HCT116 (cell line): ENCODE measurements at regions not wholly inside any gene's neighbourhood (a gene's known extent, or its start where the extent isn't known, plus 50 kb on each side); places are given as distances from the start of the nearest gene placed in this dataset.

ENCODE experiments used
- ATAC-seq: fragments of 200-7000 bp; cut with Tn5 transposase; 2 replicates; pipeline ENCODE4 v1.9.1; 2020; ENCODE audit warnings: mild to moderate bottlenecking, moderate library complexity
- BruUV-seq: library from RNA; stranded (reverse); fragments of 400-500 nt; replicated peaks from 2 replicates; lab custom pipeline; 2021; lab: Mats Ljungman, UMichigan
- CTCF ChIA-PET: fragments of 300-600 bp; sonication (Branson Sonifier 250); formaldehyde crosslinking; loops from one replicate; lab custom pipeline; 2021; ENCODE audit warnings: antibody characterized with exemption; lab: Charles Lee
- POLR2A ChIA-PET: fragments of 300-600, 350-600 bp; sonication (Branson Sonifier 250); formaldehyde crosslinking; loops from one replicate; lab custom pipeline; 2021; ENCODE audit warnings: antibody characterized with exemption; lab: Charles Lee
- RAD21 ChIA-PET, 2 experiments: fragments of 300-600 bp; sonication (Branson Sonifier 250); formaldehyde crosslinking; loops; one replicate each; lab custom pipeline; 2023; ENCODE audit warnings: low total read pairs in 2 of 2; ENCODE audit not compliant: uncharacterized antibody in 2 of 2, unreplicated experiment in 2 of 2, low non-redundant PET in 1 of 2; lab: Charles Lee
- DNase-seq: peaks from one replicate; pipeline ENCODE4 v3.0.0-alpha.2; 2010; ENCODE audit warnings: low read depth, low spot score
- H2AFZ ChIP-seq: fragments of 200-600 bp; shearing (Covaris generic), sonication (generic); 2 replicates; pipeline ENCODE4 v1.6.1; 2017; ENCODE audit warnings: low read depth, mixed run types, mixed read lengths, antibody characterized with exemption, low read length; ENCODE audit not compliant: poor library complexity, severe bottlenecking
- H3K27ac ChIP-seq: 2 replicates; pipeline ENCODE4 v1.5.1; 2012; ENCODE audit warnings: low read depth, low read length
- H3K27me3 ChIP-seq: fragments of 200-600 bp; sonication (generic); 2 replicates; pipeline ENCODE4 v1.6.1; 2016; ENCODE audit warnings: mixed run types, low read length, mixed read lengths; ENCODE audit not compliant: insufficient read depth
- H3K36me3 ChIP-seq, 2 experiments: fragments of 200-500 bp in 1 of 2; fragments of 200-600 bp in 1 of 2; sonication (Bioruptor generic) in 1 of 2; sonication (generic) in 1 of 2; 2 replicates each; pipeline versions ENCODE4 v1.5.1 to v1.6.1; 2014 to 2016; ENCODE audit warnings: low read length in 2 of 2, inconsistent platforms in 1 of 2, mixed read lengths in 1 of 2, mixed run types in 1 of 2; ENCODE audit not compliant: insufficient read depth in 2 of 2, control insufficient read depth in 1 of 2
- H3K4me1 ChIP-seq, 2 experiments: fragments of 200-600 bp in 1 of 2; sonication (generic) in 1 of 2; 2 replicates each; pipeline versions ENCODE4 v1.5.1 to v1.6.1; 2012 to 2017; ENCODE audit warnings: low read length in 2 of 2, inconsistent platforms in 1 of 2, mild to moderate bottlenecking in 1 of 2, mixed read lengths in 1 of 2, mixed run types in 1 of 2, moderate library complexity in 1 of 2; ENCODE audit not compliant: insufficient read depth in 2 of 2, control insufficient read depth in 1 of 2
- H3K4me2 ChIP-seq: fragments of 200-600 bp; sonication (generic); 2 replicates; pipeline ENCODE4 v1.6.1; 2017; ENCODE audit warnings: mixed run types, low read length, mixed read lengths
- H3K4me3 ChIP-seq, 2 experiments: fragments of 200-600 bp in 1 of 2; sonication (generic) in 1 of 2; replicated peaks in 1 of 2; 2 replicates each; pipeline ENCODE4 v1.5.1; 2011 to 2016; ENCODE audit warnings: low read length in 2 of 2, control low read depth in 1 of 2, low read depth in 1 of 2, mild to moderate bottlenecking in 1 of 2, mixed read lengths in 1 of 2, mixed run types in 1 of 2
- H3K79me2 ChIP-seq: fragments of 200-600 bp; sonication (generic); 2 replicates; pipeline ENCODE4 v1.6.1; 2017; ENCODE audit warnings: mild to moderate bottlenecking, mixed run types, low read length, moderate library complexity, mixed read lengths; ENCODE audit not compliant: insufficient read depth
- H3K9ac ChIP-seq: fragments of 200-600 bp; sonication (generic); 2 replicates; pipeline ENCODE4 v1.6.1; 2016; ENCODE audit warnings: low read length, mixed read lengths
- H3K9me2 ChIP-seq: fragments of 200-600 bp; sonication (generic), shearing (Covaris generic); 2 replicates; pipeline ENCODE4 v1.6.1; 2017; ENCODE audit warnings: mixed run types, mild to moderate bottlenecking, moderate library complexity; ENCODE audit not compliant: insufficient read depth
- H3K9me3 ChIP-seq, 2 experiments: fragments of 200-500 bp in 1 of 2; fragments of 200-600 bp in 1 of 2; sonication (Bioruptor generic) in 1 of 2; sonication (generic) in 1 of 2; 2 replicates each; pipeline ENCODE4 v1.6.1; 2014 to 2017; ENCODE audit warnings: low read length in 2 of 2, mixed read lengths in 2 of 2, inconsistent platforms in 1 of 2, low read depth in 1 of 2, mild to moderate bottlenecking in 1 of 2, mixed run types in 1 of 2, moderate library complexity in 1 of 2; ENCODE audit not compliant: control insufficient read depth in 1 of 2, insufficient read depth in 1 of 2
- H4K20me1 ChIP-seq: fragments of 200-600 bp; sonication (generic), shearing (Covaris generic); 2 replicates; pipeline ENCODE4 v1.6.1; 2017; ENCODE audit warnings: mixed run types, mild to moderate bottlenecking, moderate library complexity; ENCODE audit not compliant: insufficient read depth
- EZH2phosphoT487 ChIP-seq: fragments of 200-600 bp; IDR thresholded peaks from 2 replicates; pipeline ENCODE4 v1.6.1; 2018; ENCODE audit warnings: antibody characterized with exemption, borderline replicate concordance
- JUND ChIP-seq: IDR thresholded peaks from 2 replicates; pipeline ENCODE4 v1.6.1; 2012
- RAD21 ChIP-seq: IDR thresholded peaks from 2 replicates; pipeline ENCODE4 v1.6.1; 2012; ENCODE audit warnings: low read depth, mild to moderate bottlenecking
- SIN3A ChIP-seq: IDR thresholded peaks from 2 replicates; pipeline ENCODE4 v1.6.1; 2012; ENCODE audit warnings: low read depth
- SP1 ChIP-seq: IDR thresholded peaks from 2 replicates; pipeline ENCODE4 v1.6.1; 2012; ENCODE audit warnings: low read depth
- SRF ChIP-seq: IDR thresholded peaks from 2 replicates; pipeline ENCODE4 v1.6.1; 2012; ENCODE audit warnings: low read depth
- TCF7L2 ChIP-seq: IDR thresholded peaks from 2 replicates; pipeline ENCODE4 v1.7.0; 2011; ENCODE audit warnings: borderline replicate concordance, inconsistent platforms; ENCODE audit not compliant: insufficient read depth, insufficient read length; ENCODE audit errors: extremely low read depth
- YY1 ChIP-seq: IDR thresholded peaks from 2 replicates; pipeline ENCODE4 v1.6.1; 2011; ENCODE audit warnings: low read length, low read depth, moderate library complexity, mild to moderate bottlenecking; ENCODE audit not compliant: insufficient replicate concordance; ENCODE audit errors: extremely low read depth
- ZNF274 ChIP-seq: fragments of 200-500 bp; sonication (Bioruptor generic); IDR thresholded peaks from 2 replicates; pipeline ENCODE4 v1.6.1; 2014; ENCODE audit warnings: mild to moderate bottlenecking, low read depth, low read length, inconsistent platforms
- intact Hi-C: fragments of 100-400 bp; cut with micrococcal nuclease; formaldehyde crosslinking; loops from 2 replicates; pipeline ENCODE4 v1.10.0; 2022
- TF ChIP-seq, protein P1 (sequence below): IDR thresholded peaks from 2 replicates; pipeline ENCODE4 v1.6.1; 2011; ENCODE audit warnings: mild to moderate bottlenecking, low read length, moderate library complexity; ENCODE audit not compliant: insufficient replicate concordance; ENCODE audit errors: extremely low read depth
- TF ChIP-seq, protein P2 (sequence below): IDR thresholded peaks from 2 replicates; pipeline ENCODE4 v1.6.1; 2012
- TF ChIP-seq, protein P3 (sequence below), 3 experiments: fragments of 200-600 bp in 1 of 3; sonication (generic) in 1 of 3; IDR thresholded peaks in 2 of 3; conservative IDR thresholded peaks in 1 of 3; 2 replicates each; pipeline ENCODE4 v1.5.1; 2012 to 2017; ENCODE audit warnings: low read depth in 2 of 3, low read length in 2 of 3, antibody characterized with exemption in 1 of 3, borderline replicate concordance in 1 of 3, control low read depth in 1 of 3, mild to moderate bottlenecking in 1 of 3, mixed read lengths in 1 of 3, mixed run types in 1 of 3, moderate library complexity in 1 of 3; ENCODE audit not compliant: insufficient read depth in 1 of 3
- TF ChIP-seq, protein P4 (sequence below): IDR thresholded peaks from 2 replicates; pipeline ENCODE4 v1.6.1; 2012

DNA sequence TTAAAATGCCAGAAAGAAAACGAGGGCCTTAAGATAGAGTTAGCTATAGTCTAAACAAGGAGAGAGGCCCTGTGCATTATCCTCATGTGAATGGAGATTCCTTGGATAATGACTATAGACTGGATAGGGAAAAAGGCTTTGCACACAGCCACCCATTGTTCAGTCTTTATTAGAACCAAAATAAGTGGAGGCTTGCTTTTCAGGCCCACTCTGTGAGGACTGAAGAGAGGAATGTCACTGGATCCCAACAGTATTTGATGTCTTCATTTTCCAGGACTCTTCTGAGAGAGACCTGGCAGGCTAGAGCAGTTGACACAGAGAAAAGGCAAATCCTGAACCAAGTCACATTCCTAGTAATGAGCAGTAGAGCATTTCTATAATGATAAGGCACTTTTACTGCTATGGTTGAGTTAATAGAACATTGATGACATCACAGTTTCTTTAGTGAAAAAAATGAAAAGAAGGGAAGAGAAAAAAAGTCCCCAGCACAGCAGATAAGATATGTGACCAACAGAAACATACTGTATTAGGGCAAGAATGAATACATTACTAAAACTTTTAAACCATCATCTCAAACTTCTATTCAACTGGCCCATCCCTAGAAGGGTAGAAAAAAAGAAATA lies 315.1 kb downstream of the EPHA7 start (continued):
- TF ChIP-seq, protein P1, sequence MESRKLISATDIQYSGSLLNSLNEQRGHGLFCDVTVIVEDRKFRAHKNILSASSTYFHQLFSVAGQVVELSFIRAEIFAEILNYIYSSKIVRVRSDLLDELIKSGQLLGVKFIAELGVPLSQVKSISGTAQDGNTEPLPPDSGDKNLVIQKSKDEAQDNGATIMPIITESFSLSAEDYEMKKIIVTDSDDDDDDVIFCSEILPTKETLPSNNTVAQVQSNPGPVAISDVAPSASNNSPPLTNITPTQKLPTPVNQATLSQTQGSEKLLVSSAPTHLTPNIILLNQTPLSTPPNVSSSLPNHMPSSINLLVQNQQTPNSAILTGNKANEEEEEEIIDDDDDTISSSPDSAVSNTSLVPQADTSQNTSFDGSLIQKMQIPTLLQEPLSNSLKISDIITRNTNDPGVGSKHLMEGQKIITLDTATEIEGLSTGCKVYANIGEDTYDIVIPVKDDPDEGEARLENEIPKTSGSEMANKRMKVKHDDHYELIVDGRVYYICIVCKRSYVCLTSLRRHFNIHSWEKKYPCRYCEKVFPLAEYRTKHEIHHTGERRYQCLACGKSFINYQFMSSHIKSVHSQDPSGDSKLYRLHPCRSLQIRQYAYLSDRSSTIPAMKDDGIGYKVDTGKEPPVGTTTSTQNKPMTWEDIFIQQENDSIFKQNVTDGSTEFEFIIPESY = no peak
- TF ChIP-seq, protein P2, sequence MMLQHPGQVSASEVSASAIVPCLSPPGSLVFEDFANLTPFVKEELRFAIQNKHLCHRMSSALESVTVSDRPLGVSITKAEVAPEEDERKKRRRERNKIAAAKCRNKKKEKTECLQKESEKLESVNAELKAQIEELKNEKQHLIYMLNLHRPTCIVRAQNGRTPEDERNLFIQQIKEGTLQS = no peak
- no peak for TF ChIP-seq SRF

DNA sequence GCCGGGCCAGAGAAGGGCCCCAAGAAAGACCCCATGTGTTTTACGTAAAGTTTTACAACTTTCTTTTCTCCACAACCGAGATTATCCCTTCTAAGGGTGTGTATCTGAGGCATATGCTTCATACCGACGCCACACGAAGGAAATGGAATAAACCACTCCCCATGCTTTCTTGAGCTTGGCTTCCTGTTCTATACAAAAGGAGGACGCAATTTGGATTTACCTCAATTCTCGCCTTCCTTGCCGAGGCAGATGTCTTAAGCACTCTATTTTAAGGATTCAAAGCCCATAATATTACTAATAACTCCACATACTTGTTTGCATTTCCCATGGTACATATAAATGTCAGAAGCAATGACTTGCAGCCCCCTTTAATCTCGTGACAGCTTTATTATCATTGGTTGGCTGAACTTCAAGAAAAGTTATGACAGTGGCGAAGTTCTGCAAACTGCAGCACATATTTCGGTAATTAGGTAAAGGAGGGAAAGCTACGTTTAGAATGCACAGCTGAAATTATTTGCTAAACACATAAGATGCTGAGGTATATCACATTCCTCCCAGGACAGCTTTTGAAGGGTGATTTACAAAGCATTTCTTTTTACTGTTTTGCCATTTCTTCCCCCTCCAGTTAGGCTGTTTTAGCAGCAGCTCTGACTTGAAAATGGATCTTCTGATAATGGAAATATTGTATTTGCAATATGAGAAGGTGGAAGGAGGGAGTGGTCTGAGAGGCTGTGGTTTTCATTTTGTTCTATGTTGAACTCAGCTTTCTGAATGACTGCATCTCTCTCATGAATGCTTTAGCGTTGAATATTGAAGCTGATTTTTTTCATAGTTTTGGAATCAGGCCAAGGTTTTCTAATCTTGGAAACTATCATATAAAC lies 330.5 kb downstream of the EPHA7 start:
- RAD21 ChIA-PET = no interaction called here
- Histone ChIP-seq H3K9me3 (peaks cover 3 to 12% of the 10 kb centered on the region in 2 experiments; a peak in 3 of 4 replicates), H3K27me3 (no peaks in the 10 kb centered on the region), H4K20me1 (no peaks in the 10 kb centered on the region), H3K4me2 (no peak overlapping the region), H2AFZ (no peak overlapping the region), H3K9me2 (no peaks in the 10 kb centered on the region), H3K79me2 (no peaks in the 10 kb centered on the region), H3K4me1 (no peaks in the 10 kb centered on the region), H3K9ac (no peak overlapping the region), H3K36me3 (no peaks in the 10 kb centered on the region), H3K4me3 (no peak overlapping the region), H3K27ac (no peak overlapping the region)
- no peak for ATAC-seq
- BruUV-seq = no TSS peak
- no peak for DNase-seq
- intact Hi-C loops = no loop called here
- TF ChIP-seq JUND (no peak), EZH2phosphoT487 (no peak), ZNF274 (no peak), SIN3A (no peak), YY1 (no peak), SP1 (no peak), TCF7L2 (no peak), RAD21 (no peak)
- TF ChIP-seq, protein P2 = no peak
- TF ChIP-seq, protein P3, sequence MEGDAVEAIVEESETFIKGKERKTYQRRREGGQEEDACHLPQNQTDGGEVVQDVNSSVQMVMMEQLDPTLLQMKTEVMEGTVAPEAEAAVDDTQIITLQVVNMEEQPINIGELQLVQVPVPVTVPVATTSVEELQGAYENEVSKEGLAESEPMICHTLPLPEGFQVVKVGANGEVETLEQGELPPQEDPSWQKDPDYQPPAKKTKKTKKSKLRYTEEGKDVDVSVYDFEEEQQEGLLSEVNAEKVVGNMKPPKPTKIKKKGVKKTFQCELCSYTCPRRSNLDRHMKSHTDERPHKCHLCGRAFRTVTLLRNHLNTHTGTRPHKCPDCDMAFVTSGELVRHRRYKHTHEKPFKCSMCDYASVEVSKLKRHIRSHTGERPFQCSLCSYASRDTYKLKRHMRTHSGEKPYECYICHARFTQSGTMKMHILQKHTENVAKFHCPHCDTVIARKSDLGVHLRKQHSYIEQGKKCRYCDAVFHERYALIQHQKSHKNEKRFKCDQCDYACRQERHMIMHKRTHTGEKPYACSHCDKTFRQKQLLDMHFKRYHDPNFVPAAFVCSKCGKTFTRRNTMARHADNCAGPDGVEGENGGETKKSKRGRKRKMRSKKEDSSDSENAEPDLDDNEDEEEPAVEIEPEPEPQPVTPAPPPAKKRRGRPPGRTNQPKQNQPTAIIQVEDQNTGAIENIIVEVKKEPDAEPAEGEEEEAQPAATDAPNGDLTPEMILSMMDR (IDR thresholded peaks at IDR 0.05 in 2 of 3, conservative IDR thresholded peaks at IDR 0.05 in 1 of 3; ENCODE audit: borderline replicate concordance in 1 of 3, insufficient read depth in 1 of 3, low read depth in 2 of 3, low read length in 2 of 3) = no peak
- TF ChIP-seq, protein P4, sequence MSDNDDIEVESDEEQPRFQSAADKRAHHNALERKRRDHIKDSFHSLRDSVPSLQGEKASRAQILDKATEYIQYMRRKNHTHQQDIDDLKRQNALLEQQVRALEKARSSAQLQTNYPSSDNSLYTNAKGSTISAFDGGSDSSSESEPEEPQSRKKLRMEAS = no peak
- CTCF ChIA-PET = no interaction called here
- POLR2A ChIA-PET = no interaction called here
